NCI-H128 (cell line): ENCODE measurements at regions not wholly inside any gene's neighbourhood (a gene's known extent, or its start where the extent isn't known, plus 50 kb on each side); places are given as distances from the start of the nearest gene placed in this dataset.
"Not testable (repeated sequence)": the region's sequence is repeated elsewhere in the genome, so short reads cannot be mapped to it uniquely, and the experiment has no call there.

Source experiments
- DNase-seq: peaks from one replicate; lab custom pipeline; 2025; ENCODE audit not compliant: unreplicated experiment; lab: John Stamatoyannopoulos, UW

DNA sequence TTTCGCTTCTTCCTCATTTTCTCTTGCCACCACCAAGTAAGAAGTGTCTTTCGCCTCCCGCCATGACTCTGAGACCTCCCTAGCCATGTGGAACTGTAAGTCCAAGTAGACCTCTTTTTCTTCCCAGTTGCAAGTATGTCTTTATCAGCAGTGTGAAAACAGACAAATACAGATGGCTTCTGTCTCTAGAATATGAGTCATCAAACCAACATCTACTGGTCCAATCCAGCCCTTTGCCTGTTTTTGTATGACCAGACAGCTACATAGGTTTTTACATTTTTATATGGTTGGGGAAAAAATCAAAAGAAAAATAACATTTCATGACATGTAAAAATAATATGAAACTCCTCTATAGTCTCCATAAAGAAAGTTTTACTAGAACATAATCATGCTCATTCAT lies 118.7 kb upstream of the PTPRG start:
- DNase-seq: no peak

GRCh38 chr3:61443886-61444285 lies 117.5 kb upstream of the PTPRG start:
- no peak for DNase-seq

DNA sequence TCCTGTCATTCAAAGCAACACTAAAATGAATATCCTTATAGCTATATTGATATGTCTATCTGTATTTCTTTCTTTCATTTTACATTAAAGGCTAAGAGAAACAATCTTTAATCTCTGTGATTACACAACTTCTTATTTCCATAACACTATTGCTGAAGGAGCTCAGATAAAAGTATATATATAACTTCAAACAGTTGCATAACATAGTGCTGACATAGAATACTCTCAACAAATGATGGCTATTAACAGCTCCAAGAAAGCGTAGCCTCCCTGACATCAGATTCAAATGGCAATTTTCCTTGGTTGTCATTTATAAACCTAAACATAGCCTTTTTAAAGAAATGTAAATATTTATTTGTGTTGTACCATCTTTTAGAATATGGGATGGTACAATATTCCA lies 116.6 kb upstream of the PTPRG start:
- no peak for DNase-seq

GRCh38 chr3:61445924-61446323 lies 115.4 kb upstream of the PTPRG start:
- DNase-seq: no peak

DNA sequence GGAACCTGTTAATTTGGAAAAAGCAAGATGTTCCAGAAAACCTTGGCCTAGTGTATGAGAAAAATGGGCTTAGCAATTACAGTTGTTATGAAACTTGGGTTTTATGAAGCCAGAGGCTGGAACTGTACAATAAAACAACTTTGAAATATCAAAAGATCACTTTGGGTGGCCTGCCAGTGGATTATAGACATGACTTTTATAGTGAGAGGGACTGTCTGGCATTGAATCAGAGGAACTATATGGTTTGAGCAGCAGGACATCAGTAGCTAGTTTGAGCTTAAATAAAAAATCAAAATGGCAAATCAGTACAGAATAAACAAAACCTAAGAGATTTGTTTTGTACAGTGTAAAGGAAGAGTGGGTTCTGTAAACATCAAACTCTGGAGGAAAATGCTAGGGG lies 115.0 kb upstream of the PTPRG start:
- DNase-seq: no peak

- DNase-seq: no peak
These were observed 113.0 kb upstream of the PTPRG start for GRCh38 chr3:61448378-61448777.

DNA sequence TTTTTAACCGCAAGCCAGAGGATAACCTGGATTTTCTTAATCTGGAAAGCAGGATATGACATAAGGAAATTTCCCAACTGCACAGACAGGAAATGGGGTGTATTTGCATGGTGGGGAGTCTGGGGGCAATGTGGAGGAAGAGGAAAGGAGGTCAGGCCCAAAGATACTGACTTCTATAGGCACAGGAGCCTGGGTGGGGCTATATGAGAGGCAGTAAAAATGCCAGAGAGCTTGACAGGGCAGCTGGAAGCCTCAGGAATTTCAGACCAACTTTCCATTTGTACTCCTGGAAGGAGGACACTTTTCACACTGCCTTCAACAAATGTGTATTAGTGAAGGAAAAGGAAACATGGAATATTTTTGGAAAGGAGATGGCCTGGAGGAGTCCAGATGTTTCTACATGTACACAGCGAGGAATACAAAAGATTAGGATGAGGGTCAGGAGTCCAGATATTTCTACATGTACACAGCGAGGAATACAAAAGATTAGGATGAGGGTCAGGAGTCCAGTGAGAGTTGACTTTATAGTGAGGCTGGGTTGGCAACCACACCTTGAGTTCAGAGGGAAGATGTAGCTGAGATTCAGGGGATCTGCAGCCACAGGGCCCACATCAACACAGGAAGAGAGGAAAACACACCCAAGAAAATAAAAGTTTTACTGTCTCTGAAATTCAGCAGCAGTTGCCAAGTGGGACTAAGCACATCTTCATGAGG lies 111.9 kb upstream of the PTPRG start:
- no peak for DNase-seq

DNA sequence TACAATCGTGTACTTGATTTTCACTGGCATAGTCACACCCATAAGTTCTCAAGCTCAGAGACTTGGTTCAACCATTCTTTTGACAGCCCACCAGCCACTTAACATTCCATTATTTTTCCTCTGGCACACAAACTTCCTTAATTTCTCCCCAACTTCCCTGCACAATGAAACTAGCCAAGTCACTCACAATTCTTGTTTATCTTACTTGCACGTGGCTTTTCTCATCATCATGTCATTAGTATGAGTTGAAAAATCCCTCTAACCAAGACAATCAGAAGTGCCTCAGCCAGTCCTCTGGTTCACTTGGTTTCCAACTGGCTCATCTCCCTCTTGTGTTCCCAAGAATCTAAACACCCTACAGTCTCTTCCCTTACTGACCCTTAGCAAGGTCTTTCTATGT lies 110.5 kb upstream of the PTPRG start:
- no peak for DNase-seq

DNA sequence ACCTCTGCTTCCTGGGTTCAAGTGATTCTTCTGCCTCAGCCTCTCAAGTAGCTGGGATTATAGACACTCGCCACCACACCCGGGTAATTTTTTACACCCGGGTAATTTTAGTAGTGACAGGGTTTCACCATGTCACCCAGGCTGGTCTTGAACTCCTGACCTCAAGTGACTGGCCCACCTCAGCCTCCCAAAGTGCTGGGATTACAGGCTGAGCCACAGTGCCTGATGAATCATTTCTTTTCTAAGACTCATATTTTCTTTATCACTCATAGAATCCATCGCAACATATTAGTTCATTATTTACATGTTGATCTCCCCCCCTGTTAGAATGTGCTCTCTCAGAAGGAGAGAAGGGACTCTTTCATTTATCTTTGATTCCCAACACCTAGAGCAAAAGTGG lies 109.5 kb upstream of the PTPRG start:
- DNase-seq: no peak

DNA sequence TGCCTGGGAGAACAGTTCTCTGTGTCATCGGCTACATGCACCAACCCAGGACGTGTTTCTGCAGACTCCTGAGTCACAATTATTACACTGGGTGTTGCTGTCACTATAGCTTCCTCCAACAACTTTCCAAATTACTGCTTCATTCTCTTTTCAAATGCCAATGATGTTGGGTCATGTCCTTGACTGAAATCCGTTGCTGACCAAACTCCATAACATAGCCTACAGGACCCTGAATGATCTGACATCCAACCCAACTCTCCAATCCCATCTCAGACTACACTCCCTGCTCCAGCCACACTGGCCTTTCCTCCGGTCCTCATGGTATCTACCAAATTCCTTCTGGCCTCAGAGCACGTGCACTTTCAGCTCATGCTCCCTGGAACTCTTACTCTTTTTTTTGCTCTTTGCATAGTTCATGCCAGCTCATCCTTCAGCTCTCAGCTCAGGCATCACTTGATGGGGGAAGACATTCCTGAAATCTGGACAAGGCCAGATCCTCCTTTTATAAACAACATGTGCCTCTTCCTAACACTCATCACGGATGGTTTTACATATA lies 108.8 kb upstream of the PTPRG start:
- DNase-seq: no peak

DNA sequence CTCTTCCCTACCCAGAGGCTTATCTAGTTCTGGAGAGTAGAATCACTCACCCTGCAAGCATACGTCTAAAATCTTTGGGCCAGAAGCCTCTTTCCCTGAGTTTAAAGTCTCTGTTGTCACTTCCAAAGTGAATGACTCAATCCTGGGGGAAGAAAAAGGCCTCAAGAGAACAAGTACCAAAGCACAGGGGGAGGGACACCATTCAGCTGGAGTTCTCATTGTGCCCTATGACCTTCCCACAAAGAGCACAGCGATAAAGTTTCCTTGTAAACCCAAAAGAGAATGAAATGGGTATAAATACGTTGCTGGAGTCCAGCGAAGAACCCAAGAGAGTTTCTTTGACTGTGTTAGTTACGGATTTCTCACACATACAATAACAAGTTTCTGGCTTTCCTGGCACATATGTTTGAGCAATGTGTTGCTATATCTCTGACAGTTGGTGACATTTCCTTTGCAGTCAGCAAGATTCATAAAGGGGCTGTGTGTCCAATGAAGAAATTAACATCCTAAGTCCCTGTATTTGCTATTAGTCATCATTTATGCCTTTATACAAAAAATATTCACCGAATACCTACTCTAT lies 107.3 kb upstream of the PTPRG start:
- no peak for DNase-seq

DNA sequence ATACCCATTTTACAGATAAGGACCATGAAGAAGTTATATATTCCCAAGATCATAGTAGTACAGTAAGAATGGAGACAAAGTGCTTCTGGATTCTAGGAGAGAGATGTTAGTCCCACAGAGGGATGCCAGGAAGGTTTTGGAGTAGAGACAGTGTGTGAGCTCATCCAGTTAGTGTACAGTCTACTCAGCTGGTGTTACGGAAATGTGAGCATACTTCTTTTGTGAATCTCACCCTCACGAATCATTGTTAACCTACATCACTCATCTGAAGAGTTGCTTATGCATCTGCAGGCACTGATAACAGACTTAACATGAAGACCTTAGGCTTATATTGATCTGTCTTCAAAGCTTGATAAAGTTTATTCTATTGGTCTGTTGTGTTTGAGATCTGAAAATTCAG lies 106.6 kb upstream of the PTPRG start:
- DNase-seq: no peak

- no peak for DNase-seq
These were observed 100.7 kb upstream of the PTPRG start for GRCh38 chr3:61460636-61461035.

GRCh38 chr3:61463191-61463590 lies 98.2 kb upstream of the PTPRG start:
- no peak for DNase-seq

DNA sequence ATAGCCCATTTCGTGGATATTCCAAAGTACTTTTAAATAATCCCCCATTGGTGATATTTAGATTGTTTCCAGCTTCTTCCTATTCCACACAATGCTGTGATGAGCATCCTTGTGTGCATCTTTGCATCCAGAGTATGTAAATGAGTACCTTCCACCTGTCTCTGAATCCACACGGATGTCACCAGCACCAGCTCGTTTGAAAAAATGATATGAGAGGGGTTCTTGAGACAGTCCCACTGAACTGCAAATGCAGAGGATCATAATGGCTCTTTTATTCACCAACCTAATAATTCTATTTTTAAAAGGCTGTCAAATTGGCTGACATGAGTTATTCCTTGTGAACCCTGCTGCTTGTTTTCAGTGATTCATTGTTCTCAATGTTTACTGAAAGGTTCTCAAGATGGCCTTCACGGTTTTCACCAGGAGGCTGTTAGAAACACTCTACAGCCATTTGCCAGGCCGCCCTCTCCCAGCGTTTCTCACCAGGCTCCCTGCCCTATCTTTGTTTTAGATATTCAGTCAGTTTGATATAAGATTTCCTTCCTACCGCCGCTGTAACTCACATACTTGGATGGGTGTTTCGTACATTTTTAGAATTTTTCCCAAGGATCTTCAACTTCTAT lies 96.7 kb upstream of the PTPRG start:
- DNase-seq: peak; percentile 28

GRCh38 chr3:61466357-61466756 lies 95.0 kb upstream of the PTPRG start:
- no peak for DNase-seq

GRCh38 chr3:61483997-61484396 lies 77.4 kb upstream of the PTPRG start:
- no peak for DNase-seq

GRCh38 chr3:61493339-61493738 lies 68.0 kb upstream of the PTPRG start:
- DNase-seq: no peak

- not testable (repeated sequence) for DNase-seq
These were observed 67.1 kb upstream of the PTPRG start for GRCh38 chr3:61494309-61494708.

- DNase-seq: no peak
These were observed 63.9 kb upstream of the PTPRG start for GRCh38 chr3:61497463-61497862.

GRCh38 chr3:61505197-61505596 lies 56.2 kb upstream of the PTPRG start:
- DNase-seq: no peak

- no peak for DNase-seq
These were observed 53.4 kb upstream of the PTPRG start for GRCh38 chr3:61507946-61508345.
